SU-DHL-6 (cell line): ENCODE measurements at regions not wholly inside any gene's neighbourhood (a gene's known extent, or its start where the extent isn't known, plus 50 kb on each side); places are given as distances from the start of the nearest gene placed in this dataset.
"Not testable (repeated sequence)": the region's sequence is repeated elsewhere in the genome, so short reads cannot be mapped to it uniquely, and the experiment has no call there.

Source experiments
- H2AFZ ChIP-seq: fragments of 200-600 bp; sonication (generic); 2 replicates; pipeline ENCODE4 v1.6.1; 2014; ENCODE audit warnings: low read depth, mild to moderate bottlenecking, moderate library complexity, mixed read lengths, antibody characterized with exemption, low read length; ENCODE audit not compliant: severe bottlenecking
- H3F3A ChIP-seq: fragments of 200-600 bp; shearing (Covaris generic); 2 replicates; pipeline ENCODE4 v1.6.0; 2016; ENCODE audit warnings: antibody characterized with exemption, mild to moderate bottlenecking; ENCODE audit not compliant: insufficient read depth
- H3K27ac ChIP-seq: fragments of 200-600 bp; sonication (generic); 2 replicates; pipeline ENCODE4 v1.5.1; 2016; ENCODE audit warnings: low read depth, mild to moderate bottlenecking, low read length, moderate library complexity, mixed read lengths
- H3K27me3 ChIP-seq: fragments of 200-600 bp; sonication (generic), shearing (Covaris generic); 2 replicates; pipeline ENCODE4 v1.6.0; 2014; ENCODE audit warnings: mild to moderate bottlenecking, low read length
- H3K36me3 ChIP-seq: fragments of 200-600 bp; sonication (generic); 2 replicates; pipeline ENCODE4 v1.6.1; 2014; ENCODE audit warnings: mild to moderate bottlenecking, low read length, mixed read lengths
- H3K4me2 ChIP-seq: fragments of 300-600, 200-600 bp; shearing (Covaris generic), sonication (generic); 2 replicates; pipeline ENCODE4 v1.6.0; 2014; ENCODE audit warnings: low read length, low read depth, mild to moderate bottlenecking; ENCODE audit not compliant: poor library complexity, severe bottlenecking
- H3K4me3 ChIP-seq: fragments of 200-600 bp; sonication (generic); 2 replicates; pipeline ENCODE4 v1.5.1; 2014; ENCODE audit warnings: antibody characterized with exemption, low read length, mild to moderate bottlenecking, mixed read lengths; ENCODE audit not compliant: insufficient read depth, poor library complexity, severe bottlenecking
- H3K79me2 ChIP-seq: fragments of 200-600 bp; sonication (generic); 2 replicates; pipeline ENCODE4 v1.6.1; 2014; ENCODE audit warnings: mild to moderate bottlenecking, low read length, moderate library complexity; ENCODE audit not compliant: insufficient read depth
- H3K9ac ChIP-seq: fragments of 200-600 bp; sonication (generic); 2 replicates; pipeline ENCODE4 v1.7.0; 2014; ENCODE audit warnings: mild to moderate bottlenecking, low read length
- H3K9me2 ChIP-seq: fragments of 200-600 bp; sonication (generic); replicated peaks from 2 replicates; pipeline ENCODE4 v1.6.1; 2014; ENCODE audit warnings: low read length; ENCODE audit not compliant: insufficient read depth
- H3K9me3 ChIP-seq: fragments of 200-600 bp; sonication (generic); 2 replicates; pipeline ENCODE4 v1.6.1; 2014; ENCODE audit warnings: low read length, mixed read lengths; ENCODE audit not compliant: insufficient read depth
- H4K20me1 ChIP-seq: fragments of 200-600 bp; sonication (generic); 2 replicates; pipeline ENCODE4 v1.6.1; 2014; ENCODE audit warnings: low read depth, mild to moderate bottlenecking, antibody characterized with exemption, low read length, moderate library complexity, mixed read lengths
- EZH2phosphoT487 ChIP-seq: fragments of 200-600 bp; sonication (generic), shearing (Covaris generic); conservative IDR thresholded peaks from 2 replicates; pipeline ENCODE4 v1.6.1; 2018; ENCODE audit warnings: mild to moderate bottlenecking, antibody characterized with exemption, low read length, moderate library complexity, mixed read lengths
- TF ChIP-seq, protein P1 (sequence below): fragments of 200-600 bp; sonication (generic); IDR thresholded peaks from one replicate; pipeline ENCODE4 v1.5.1; 2017; ENCODE audit warnings: antibody characterized with exemption, mild to moderate bottlenecking, low read length, moderate library complexity; ENCODE audit not compliant: insufficient read depth, poor library complexity, severe bottlenecking

DNA sequence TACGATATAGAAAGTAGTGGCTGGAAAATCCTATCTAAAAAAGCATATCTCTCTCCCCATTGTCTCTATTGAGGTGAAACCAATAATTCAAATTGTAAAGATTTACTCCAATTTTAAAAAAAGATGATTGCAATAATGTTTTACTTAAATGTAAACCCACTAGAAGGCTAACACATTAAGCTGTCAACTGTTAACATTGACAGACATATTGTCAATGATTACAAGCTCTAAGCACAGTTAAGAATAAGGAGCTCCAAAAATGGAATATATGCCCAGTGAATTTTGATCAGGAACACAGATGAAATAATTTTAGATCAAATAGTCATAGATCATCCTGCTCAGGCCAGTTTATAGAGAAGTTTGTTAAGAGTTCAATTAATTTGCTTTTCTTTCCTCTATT lies 123.6 kb upstream of the NETO1 start:
- H3K79me2 ChIP-seq = no peaks in the 10 kb centered on the region
- H3K9me3 ChIP-seq = no peaks in the 10 kb centered on the region
- H3K4me2 ChIP-seq = no peak overlapping the region
- no peaks in the 10 kb centered on the region for H3K27me3 ChIP-seq
- no peaks in the 10 kb centered on the region for H3F3A ChIP-seq
- TF ChIP-seq, protein P1, sequence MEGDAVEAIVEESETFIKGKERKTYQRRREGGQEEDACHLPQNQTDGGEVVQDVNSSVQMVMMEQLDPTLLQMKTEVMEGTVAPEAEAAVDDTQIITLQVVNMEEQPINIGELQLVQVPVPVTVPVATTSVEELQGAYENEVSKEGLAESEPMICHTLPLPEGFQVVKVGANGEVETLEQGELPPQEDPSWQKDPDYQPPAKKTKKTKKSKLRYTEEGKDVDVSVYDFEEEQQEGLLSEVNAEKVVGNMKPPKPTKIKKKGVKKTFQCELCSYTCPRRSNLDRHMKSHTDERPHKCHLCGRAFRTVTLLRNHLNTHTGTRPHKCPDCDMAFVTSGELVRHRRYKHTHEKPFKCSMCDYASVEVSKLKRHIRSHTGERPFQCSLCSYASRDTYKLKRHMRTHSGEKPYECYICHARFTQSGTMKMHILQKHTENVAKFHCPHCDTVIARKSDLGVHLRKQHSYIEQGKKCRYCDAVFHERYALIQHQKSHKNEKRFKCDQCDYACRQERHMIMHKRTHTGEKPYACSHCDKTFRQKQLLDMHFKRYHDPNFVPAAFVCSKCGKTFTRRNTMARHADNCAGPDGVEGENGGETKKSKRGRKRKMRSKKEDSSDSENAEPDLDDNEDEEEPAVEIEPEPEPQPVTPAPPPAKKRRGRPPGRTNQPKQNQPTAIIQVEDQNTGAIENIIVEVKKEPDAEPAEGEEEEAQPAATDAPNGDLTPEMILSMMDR = no peak
- no peak for TF ChIP-seq EZH2phosphoT487
- H4K20me1 ChIP-seq = no peaks in the 10 kb centered on the region
- no peaks in the 10 kb centered on the region for H3K9me2 ChIP-seq
- H3K9ac ChIP-seq = no peak overlapping the region
- H3K36me3 ChIP-seq = no peaks in the 10 kb centered on the region
- H2AFZ ChIP-seq = no peak overlapping the region
- no peak overlapping the region for H3K4me3 ChIP-seq
- H3K27ac ChIP-seq = no peak overlapping the region

DNA sequence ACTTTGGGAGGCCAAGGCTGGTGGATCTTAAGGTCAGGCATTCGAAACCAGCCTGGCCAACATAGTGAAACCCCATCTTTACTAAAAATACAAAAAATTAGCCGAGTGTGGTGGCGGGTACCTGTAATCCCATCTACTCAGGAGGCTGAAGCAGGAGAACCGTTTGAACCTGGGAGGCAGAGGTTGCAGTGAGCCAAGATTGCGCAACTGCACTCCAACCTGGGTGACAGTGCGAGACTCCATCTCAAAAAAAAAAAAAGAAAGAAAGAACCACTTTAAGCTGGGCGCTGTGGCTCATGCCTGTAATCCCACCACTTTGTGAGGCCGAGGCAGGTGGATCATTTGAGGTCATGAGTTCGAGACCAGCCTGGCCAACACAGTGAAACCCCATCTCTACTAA lies 119.8 kb upstream of the NETO1 start:
- H2AFZ ChIP-seq, H3K9ac ChIP-seq, H3K4me3 ChIP-seq, H3K9me3 ChIP-seq, H3K36me3 ChIP-seq, H3K4me2 ChIP-seq, H3K79me2 ChIP-seq, H3F3A ChIP-seq, H4K20me1 ChIP-seq, H3K9me2 ChIP-seq, H3K27me3 ChIP-seq, H3K27ac ChIP-seq: not testable (repeated sequence)

GRCh38 chr18:72986103-72986502 lies 118.3 kb upstream of the NETO1 start:
- Histone ChIP-seq H3F3A (no peaks in the 10 kb centered on the region), H3K36me3 (no peaks in the 10 kb centered on the region), H3K9me2 (no peaks in the 10 kb centered on the region), H3K9ac (no peak overlapping the region), H2AFZ (no peak overlapping the region), H3K27me3 (no peaks in the 10 kb centered on the region), H3K9me3 (no peaks in the 10 kb centered on the region), H3K79me2 (no peaks in the 10 kb centered on the region), H3K4me2 (no peak overlapping the region), H3K4me3 (no peak overlapping the region), H3K27ac (no peak overlapping the region), H4K20me1 (no peaks in the 10 kb centered on the region)
- no peak for TF ChIP-seq EZH2phosphoT487
- TF ChIP-seq, protein P1 = no peak

GRCh38 chr18:72985686-72986085 lies 117.9 kb upstream of the NETO1 start:
- Histone ChIP-seq H3K9me2 (no peaks in the 10 kb centered on the region), H3K36me3 (no peaks in the 10 kb centered on the region), H3K79me2 (no peaks in the 10 kb centered on the region), H4K20me1 (no peaks in the 10 kb centered on the region), H2AFZ (no peak overlapping the region), H3F3A (no peaks in the 10 kb centered on the region), H3K9me3 (no peaks in the 10 kb centered on the region), H3K4me2 (no peak overlapping the region), H3K9ac (no peak overlapping the region), H3K27ac (no peak overlapping the region), H3K4me3 (no peak overlapping the region), H3K27me3 (no peaks in the 10 kb centered on the region)
- TF ChIP-seq, protein P1 = no peak
- no peak for TF ChIP-seq EZH2phosphoT487
